ENCODE measurements at regions not wholly inside any gene's neighbourhood (a gene's known extent, or its start where the extent isn't known, plus 50 kb on each side); places are given as distances from the start of the nearest gene placed in this dataset.

DNA sequence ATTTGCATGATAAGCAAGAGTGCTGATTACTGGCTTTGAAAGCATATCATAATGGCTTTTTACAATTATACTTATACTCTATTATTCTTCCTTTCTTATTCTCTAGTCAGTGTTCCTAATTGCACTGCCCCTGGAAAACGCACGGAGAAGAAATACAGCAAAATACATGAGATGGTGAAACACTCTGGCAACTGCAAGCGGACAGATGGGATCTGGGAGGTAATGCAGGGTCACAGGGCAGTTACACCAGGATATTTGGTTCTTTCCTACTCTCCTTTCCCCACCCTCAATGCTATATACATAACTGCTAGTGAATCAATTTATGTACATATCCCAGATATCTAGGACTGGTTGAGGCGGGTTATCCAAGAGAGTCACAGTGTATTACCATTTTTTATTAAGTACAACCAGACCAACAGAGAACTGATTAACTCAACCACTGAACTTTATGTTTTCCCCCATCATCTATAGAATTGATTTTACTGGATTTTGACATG, 423.7 kb downstream of the ZSWIM6 start:
- no peaks in the 10 kb centered on the region for H3K4me1 ChIP-seq
- 80 to 94% (median 91%) methylated on average over 4 of the region's 4 CpGs for WGBS, 4 donors
- no peak for TF ChIP-seq POLR2A (IDR thresholded peaks at IDR 0.05)
- H3K27ac ChIP-seq: no peak overlapping the region
- no peaks in the 10 kb centered on the region for H3K9me3 ChIP-seq
- no peaks in the 10 kb centered on the region for H3K27me3 ChIP-seq
- DNase-seq (no peak), ATAC-seq (no peak)
- H3K36me3 ChIP-seq: no peaks in the 10 kb centered on the region
- intact Hi-C loops (cut with DNase I): no loop called here
- H3K4me3 ChIP-seq: no peak overlapping the region

DNA sequence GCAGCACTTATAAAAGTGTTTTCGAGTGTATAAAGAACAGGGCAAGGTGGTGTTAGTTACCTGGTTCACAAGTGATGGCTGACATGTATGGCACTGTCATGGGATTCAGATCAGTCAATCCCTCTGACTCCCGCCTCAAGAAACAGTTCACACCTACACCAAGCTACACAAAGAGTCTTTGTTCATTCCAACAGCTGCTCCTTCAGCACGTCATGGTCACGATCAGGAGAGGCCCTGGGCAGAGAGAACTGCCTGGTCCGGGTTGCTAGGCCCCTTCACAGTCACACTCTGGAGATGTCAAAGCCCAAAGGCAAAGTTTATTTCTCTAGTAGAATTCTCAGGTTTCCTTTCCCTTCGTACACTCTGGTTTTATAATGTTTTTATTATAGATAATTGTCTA, 426.7 kb downstream of the ZSWIM6 start:
- WGBS, 4 donors: 50 to 60% (median 52%) methylated on average over 6 of the region's 6 CpGs
- ATAC-seq: no peak
- Histone ChIP-seq H3K4me3 (no peak overlapping the region), H3K27me3 (no peaks in the 10 kb centered on the region), H3K36me3 (no peaks in the 10 kb centered on the region), H3K27ac (no peak overlapping the region), H3K9me3 (peaks cover 0 to 17% (median 6%) of the 10 kb centered on the region in 12 donors), H3K4me1 (no peaks in the 10 kb centered on the region)
- TF ChIP-seq, protein P1, sequence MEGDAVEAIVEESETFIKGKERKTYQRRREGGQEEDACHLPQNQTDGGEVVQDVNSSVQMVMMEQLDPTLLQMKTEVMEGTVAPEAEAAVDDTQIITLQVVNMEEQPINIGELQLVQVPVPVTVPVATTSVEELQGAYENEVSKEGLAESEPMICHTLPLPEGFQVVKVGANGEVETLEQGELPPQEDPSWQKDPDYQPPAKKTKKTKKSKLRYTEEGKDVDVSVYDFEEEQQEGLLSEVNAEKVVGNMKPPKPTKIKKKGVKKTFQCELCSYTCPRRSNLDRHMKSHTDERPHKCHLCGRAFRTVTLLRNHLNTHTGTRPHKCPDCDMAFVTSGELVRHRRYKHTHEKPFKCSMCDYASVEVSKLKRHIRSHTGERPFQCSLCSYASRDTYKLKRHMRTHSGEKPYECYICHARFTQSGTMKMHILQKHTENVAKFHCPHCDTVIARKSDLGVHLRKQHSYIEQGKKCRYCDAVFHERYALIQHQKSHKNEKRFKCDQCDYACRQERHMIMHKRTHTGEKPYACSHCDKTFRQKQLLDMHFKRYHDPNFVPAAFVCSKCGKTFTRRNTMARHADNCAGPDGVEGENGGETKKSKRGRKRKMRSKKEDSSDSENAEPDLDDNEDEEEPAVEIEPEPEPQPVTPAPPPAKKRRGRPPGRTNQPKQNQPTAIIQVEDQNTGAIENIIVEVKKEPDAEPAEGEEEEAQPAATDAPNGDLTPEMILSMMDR (IDR thresholded peaks at IDR 0.05): no peak
- no peak for TF ChIP-seq POLR2A (IDR thresholded peaks at IDR 0.05)
- intact Hi-C loops (cut with DNase I): no loop called here
- DNase-seq: no peak

DNA sequence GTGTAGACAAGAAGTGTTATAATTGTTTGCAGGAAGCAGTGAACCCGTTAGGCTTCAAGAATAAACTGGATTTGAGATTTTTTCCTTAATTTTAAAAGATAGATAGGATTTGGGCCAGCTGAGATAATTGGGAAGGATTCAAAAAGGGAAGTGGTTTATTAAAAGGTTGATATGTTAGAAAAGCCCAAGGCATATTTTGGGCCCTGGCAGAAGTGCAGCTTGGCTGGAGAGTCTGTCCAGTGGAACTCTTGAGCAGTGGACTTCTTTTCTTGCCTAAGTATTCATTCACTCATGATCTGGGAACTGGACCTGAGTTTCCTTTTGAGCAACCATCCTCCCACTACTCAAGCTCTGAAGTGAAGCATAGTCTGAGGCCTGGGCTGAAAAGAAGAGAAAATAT, 433.4 kb downstream of the ZSWIM6 start:
- no peaks in the 10 kb centered on the region for H3K36me3 ChIP-seq
- H3K27me3 ChIP-seq: peaks cover 0 to 19% (median 0%) of the 10 kb centered on the region in 9 donors
- 48 to 67% (median 52%) methylated on average over 1 of the region's 1 CpG for WGBS, 4 donors
- no peak for ATAC-seq
- no peak overlapping the region for H3K4me3 ChIP-seq
- H3K27ac ChIP-seq: no peak overlapping the region
- no peaks in the 10 kb centered on the region for H3K4me1 ChIP-seq
- TF ChIP-seq, protein P1 (IDR thresholded peaks at IDR 0.05): no peak
- TF ChIP-seq POLR2A (IDR thresholded peaks at IDR 0.05): no peak
- H3K9me3 ChIP-seq: peaks cover 0 to 21% (median 6%) of the 10 kb centered on the region in 12 donors
- intact Hi-C loops (cut with DNase I): no loop called here
- no peak for DNase-seq

DNA sequence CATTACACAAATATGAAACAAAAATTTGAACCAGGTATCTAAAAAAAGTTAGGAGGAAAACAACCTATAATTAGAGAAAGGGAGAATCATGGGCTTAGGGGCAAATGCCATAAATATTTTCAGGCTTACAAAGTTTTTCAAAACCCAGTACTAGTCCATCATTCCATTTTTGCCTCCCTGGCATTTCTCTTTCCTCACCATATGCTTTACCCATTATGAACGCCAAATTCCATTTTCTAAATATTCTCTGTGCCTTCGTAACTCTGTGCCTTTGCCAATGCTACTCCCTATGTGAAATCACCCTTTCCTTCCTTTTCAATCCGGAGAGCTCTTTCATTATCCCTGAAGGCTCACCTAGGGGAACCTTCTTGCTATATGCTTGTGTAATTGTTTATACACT, 434.1 kb downstream of the ZSWIM6 start:
- H3K4me1 ChIP-seq: no peaks in the 10 kb centered on the region
- no peaks in the 10 kb centered on the region for H3K36me3 ChIP-seq
- 61 to 78% (median 73%) methylated on average over 3 of the region's 3 CpGs for WGBS, 4 donors
- no peak for DNase-seq
- intact Hi-C loops (cut with DNase I): no loop called here
- TF ChIP-seq, protein P1 (IDR thresholded peaks at IDR 0.05): no peak
- TF ChIP-seq POLR2A (IDR thresholded peaks at IDR 0.05): no peak
- H3K27ac ChIP-seq: no peak overlapping the region
- H3K9me3 ChIP-seq: peaks cover 0 to 21% (median 6%) of the 10 kb centered on the region in 12 donors
- peaks cover 0 to 25% (median 0%) of the 10 kb centered on the region in 9 donors for H3K27me3 ChIP-seq
- no peak overlapping the region for H3K4me3 ChIP-seq
- ATAC-seq: no peak
